Stimulated activated CD4-positive, alpha-beta T cell treated with anti-CD3 and anti-CD28 coated beads, Interleukin-2, amount 100 ng/mL, for 24 hours (primary cell): ENCODE measurements at regions not wholly inside any gene's neighbourhood (a gene's known extent, or its start where the extent isn't known, plus 50 kb on each side); places are given as distances from the start of the nearest gene placed in this dataset.
"Not testable (repeated sequence)": the region's sequence is repeated elsewhere in the genome, so short reads cannot be mapped to it uniquely, and the experiment has no call there.

Source experiments
- DNase-seq, 2 donors: peaks; one replicate each; pipeline ENCODE4 v3.0.0-alpha.2; 2020

DNA sequence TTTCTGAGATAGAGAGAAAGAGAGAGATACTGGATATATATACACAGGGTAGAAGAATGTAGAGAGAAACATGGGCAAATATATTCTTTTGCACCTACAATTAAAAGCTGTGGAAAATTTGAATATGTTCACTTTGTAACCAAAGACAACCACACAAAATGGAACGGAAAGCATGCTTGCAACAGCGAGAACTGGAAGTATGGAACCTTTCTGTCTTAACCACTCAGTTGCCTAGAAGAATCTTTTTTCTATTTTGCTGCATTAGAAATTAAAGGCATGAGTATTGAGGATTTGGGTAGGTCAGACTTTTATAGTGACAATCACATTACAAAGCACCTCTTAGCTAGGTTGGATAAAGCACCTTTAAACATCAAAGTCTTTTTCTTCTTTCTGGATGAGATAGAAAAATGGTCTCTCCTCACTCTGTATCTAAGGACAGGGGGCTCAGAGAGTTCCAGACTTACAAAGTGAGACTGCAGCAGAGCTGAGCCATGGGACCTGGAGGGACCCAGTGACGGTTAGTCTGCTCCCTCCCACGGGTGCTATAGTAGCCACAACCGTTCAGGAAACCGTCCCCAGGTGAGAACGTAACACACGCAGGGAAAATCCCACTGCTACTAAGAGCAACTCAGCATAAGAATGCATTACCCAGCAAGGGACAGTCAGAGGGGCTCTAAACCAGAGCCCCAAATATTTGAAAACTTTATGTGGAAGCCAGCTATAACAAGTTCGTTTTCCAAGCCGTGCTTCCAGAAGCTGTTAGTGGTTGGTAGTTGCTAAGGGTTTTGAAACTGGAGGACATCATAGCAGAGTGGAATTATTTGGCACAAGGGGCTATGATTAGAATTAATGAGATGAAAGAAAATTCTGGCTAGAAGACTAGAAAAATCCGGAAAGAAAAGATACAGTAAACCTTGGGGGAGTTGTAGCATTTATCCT is 97.1 kb downstream of the DAD1 start:
- DNase-seq: no peak

DNA sequence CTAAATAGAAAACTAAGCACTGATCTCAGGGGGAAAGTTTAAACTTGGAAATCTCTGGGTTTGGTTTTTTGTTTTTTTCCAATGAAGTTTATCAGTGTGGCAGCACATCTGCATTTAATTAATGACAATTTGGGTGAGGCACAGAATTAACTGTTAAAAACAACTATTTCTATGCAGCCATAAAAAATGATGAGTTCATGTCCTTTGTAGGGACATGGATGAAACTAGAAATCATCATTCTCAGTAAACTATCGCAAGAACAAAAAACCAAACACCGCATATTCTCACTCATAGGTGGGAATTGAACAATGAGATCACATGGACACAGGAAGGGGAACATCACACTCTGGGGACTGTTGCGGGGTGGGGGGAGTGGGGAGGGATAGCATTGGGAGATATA is 98.0 kb downstream of the DAD1 start:
- not testable (repeated sequence) for DNase-seq

DNA sequence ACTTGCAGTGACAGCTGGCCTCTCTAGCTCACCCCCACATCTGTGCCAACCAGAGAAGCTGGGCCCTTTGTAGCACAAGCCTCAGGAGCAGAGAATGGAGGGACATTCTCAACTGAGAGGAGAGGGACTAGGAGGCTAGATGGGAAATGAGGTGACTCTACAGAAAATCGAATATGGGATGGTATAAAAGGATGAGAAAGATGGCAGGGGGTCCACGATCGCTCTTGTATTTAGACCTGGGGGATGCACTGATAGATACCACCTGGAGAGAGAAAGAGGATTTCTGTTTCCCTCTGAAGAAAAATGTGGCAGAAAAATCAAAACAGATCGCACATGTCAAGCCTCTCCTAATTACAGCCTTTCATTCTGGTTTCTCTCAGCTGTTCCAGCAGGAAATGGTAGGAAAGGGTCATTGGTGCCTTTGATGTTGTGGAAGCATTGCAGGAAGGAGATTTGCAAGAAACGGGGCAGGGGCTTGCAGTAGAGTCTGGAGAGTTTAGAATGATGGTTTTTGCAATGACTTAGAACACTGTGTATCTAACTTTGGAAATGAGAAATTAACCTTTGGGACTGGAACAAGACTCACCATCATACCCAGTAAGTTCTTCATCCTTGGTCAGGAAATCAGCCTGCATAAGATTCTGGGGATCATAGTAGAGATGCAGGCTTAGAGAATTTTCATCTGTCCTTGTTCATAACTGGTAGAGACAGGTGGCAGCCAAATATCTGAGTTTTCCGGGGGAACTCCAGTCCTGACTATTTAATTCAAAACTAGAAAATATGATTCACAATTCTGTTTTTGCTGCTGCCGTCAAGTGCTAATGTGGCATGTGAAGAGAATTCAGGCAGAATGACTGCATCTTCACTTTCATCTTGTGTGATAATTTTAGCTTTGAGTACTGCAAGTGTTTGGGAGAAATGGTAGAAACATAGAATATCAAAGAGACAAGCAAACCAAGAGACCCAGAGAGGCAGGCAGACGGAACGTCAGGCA is 98.8 kb downstream of the DAD1 start:
- DNase-seq: no peak

DNA sequence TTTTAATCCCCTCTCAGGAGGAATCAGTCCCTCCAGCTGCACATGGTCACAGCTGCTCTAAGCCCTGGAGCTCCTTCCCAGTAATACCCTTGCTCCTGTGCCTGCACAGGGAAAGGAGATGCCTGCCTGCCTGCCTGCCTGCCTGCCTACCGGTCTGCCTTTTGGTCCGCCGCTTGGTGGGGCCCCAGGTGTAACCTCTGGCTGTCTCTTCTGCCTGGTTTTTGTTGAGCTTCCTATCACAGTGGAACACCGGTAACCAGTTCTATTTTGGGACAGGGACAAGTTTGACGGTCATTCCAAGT is 99.8 kb downstream of the DAD1 start:
- no peak for DNase-seq

DNA sequence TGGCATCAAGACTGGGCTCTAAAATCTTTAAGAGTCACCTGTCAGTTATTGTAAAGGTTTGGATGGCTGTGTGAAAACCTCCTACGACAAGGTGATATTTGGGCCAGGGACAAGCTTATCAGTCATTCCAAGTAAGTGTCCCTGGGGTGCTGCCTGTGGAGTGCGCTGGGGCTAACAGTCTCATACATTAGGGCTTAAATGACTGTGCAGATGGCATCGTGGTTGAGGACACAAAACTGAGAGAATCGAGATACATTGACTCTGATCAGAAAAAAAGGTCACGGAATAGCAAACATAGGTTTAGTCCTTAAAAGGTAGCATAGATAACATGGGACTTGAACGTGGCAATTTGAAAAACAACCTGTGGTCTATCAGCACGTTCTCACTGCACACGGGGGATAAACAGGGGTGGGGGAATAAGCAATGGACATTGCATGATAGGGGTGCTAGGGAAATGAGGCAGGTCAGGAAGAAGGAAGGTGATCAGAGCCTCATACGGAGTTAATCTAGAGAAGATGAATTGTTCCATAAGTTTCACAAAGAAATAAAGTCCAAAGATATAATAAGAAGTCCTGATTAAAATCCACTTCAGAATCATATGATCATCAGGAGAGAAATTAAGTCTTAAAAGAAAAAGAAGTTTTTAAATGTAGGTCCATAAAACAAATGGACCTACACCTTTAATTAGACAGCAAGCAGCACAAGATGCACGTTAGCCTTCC is 100.3 kb downstream of the DAD1 start:
- no peak for DNase-seq

DNA sequence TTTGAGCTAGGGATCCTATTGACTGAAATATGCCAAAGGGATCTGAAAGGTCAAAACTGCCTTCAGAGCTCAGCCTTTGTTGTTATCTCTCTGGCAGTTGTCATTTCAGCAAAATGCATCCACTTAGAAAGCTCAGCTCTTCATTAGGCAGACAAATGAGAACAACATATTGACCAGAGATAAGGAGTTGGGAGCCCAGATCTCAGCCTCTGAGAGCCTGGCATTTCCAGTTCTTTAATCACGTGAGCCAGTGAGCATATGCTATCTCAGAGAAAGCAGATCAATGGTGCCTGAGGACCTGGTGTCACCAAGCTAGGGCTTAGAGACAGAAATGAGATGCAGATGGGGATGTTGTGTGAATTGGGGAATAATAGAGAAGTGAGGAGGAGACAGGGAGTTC is 101.1 kb downstream of the DAD1 start:
- DNase-seq: no peak

DNA sequence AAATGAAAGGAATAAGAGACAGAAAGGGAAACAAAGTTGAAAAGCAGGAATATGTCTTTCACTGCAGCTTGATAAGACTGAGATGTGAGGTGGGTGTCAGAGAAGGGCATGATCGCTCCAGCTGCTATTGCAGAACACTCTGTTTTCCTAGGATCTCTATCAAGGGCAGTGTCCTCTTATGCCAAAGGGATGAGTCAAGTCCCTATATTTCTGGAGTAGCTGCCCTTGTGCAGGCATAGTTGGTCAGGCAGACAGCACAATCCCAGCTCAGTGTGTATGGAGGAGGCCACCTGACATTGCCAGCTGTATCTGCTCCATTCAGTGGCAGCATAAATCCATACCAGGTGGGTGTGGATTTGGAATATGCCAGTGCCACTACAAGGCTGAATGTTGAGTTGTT is 101.6 kb downstream of the DAD1 start:
- no peak for DNase-seq

DNA sequence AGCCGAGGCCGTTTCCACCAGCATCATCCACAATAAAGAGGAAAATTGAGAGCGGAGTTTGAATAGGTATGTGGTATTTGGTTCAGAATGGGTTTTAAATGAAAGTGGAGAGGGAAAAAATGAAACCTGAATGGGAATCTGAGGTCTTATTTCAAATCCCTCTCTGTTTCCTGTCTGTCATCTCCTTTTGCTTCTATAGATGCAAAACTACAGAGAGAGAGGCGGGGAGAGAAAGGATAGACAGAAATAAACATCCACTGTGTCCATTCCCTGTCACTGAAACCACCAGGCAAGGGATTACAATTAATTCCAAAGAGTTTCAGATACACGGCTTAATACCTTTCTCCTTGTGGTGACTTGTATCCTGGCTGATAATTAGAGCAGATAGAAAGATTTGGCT is 102.3 kb downstream of the DAD1 start:
- no peak for DNase-seq

DNA sequence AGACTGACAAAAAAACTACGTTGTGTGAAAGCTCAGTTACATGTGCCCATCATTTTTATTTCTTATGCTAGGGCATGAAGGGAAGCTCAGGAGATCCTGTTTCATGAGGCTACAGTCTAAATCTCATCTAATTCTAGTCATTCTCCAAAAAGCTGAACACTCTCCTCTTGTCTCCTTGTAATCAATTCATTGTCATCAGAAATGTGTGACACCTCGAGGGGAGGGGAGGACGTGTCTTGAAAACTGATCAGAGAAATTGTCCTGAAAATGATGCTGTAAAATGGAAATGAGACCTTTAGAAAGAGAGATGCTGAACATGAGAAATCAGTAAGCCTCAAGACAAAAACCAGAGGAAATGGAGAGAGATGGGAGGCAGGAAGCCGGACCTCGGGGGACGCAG is 103.4 kb downstream of the DAD1 start:
- no peak for DNase-seq

DNA sequence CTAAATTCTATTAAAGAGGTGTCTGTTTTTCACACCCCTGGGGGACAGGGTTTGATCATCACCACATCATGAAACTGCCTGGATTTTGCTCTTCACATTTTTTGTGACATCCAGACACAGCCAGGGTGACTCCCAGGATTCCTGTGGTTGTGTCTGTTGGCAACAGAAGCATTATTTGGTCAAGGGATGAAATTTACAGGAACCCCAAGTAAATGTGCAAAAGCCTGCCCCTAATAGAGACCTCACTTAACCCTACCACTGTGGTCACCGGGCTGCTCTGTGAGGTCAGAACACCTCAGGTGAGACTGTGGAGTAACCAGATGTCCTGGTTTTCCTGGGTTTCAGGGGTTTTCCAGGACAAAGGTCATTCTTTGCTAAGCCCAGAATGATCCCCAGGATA is 103.8 kb downstream of the DAD1 start:
- no peak for DNase-seq

DNA sequence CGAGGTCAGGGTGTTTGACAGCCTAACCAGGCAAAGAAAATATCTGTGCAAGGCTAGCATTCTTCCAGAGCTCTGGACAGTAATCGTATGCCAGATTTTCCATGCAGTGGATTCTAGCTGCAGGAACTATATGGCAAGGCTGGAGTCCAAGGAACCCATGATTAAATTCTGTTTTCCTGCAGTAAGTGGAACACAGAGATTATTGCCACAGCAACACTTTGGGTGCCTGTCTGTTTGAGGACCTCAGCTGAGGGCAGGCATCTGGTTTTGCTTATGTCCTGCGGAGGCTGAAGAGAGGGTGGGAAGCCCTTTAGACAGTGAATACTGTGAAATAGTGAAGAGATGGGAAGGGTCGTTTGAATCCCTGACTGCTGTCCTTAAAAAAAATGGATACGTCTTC is 104.4 kb downstream of the DAD1 start:
- no peak for DNase-seq

DNA sequence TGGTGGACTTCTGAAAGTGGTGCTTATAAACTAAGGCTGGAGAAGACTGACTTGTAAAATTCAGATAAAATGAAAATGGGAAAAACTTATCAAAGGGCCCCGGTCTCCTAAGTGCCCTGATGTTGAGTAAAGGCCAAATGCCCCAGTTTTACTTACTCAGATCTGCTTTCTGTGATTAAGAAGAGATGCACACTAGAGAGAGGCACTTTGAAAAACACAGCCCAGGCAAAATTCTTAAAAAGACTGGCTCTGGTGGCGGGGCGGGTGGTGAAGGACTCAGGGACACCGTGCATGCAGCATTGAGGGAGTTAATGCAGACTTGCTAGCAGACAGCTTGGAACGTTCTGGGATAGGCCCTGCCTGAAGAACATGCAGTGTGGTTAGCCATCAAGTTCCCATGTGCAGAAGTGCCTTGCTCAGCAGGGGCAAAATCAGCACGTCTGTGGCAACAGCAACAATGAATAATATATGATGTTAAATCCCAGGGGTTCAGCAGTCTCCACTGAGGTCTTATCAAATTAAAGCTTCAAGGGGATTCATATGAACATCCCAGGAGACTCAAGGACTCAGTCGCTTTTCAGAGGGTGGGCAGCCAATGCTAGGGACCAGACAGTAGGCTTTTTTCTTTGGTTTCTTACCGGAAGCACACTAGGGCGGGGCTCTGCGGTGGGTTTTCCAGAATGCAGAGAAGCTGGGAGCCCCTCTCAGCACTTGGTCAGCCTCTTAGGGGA is 105.0 kb downstream of the DAD1 start:
- no peak for DNase-seq

DNA sequence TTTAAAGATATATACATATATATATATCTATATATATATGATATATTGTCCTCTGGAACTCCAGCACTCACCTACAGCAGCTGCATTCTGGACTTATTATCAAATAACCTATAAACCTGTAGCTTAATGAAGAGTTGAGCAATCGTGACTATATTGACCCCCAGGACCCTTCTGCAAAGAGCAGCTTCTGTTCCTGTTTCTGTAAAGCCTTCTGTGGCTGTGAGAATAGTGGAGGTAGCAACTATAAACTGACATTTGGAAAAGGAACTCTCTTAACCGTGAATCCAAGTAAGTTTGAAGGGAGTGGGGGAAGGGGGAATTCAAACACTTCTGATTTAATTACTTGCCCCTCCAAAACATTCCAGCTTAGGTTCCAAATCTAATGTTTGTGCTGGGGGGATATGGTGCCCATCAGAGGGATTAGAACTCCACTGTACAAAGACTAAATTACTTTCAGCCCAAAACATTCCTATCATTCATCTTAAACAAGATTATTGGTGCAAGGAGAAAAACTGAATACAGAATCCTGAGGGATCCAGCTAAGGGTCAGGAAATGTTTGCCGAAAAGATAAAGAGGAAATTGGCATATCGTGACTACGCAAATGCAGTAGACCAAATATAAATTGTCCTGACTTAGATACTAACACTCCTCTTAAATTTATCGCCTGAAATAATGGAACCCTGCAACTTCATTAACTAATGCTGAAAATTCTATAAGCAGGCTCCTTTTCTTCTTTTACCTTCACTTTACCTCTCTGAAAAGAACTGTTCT is 106.1 kb downstream of the DAD1 start:
- DNase-seq: no peak

DNA sequence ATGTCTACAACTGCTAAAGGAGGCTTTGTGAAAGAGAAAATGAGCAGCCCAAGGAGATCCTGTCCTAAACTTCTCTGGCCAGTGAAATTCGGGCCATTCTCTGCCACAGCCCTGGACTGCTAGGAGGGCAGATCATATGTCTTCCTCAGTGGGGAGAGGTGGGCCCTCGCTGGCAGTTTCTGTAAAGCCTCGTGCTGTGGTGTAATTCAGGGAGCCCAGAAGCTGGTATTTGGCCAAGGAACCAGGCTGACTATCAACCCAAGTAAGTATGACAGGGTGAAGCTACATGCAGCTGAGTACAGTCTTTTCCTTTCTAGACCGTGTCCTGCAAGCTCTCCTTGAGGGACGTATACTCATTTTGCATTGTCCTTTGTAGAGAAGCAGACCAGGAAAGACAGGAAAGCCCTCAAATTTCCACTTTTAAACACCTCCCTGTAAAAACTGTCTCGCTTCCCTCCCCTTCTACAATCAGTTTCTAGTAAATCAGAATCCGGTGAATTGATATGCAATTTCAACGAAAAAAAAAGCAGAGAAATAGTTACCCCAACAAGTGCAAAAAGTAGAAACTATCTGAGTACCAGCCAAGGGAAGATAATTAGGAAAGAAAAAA is 106.8 kb downstream of the DAD1 start:
- DNase-seq: no peak

DNA sequence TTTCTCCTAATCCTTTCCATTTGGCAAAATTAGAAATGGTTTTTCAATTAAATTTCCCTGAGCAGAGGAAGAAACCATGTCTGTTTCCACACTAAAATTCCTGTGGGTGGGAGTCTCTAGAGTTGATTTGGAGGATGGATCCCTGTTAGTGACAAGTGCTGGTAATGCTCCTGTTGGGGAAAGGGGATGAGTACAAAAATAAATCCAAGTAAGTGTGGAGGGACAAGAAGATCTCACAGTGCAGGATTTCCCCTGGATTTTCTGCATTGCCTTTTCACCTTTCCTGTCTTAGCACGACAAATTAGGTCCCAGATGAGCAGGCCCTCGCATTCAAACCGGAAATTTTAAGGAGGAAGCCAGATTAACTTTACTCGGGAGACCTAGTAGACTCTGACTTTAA is 107.5 kb downstream of the DAD1 start:
- DNase-seq: no peak

DNA sequence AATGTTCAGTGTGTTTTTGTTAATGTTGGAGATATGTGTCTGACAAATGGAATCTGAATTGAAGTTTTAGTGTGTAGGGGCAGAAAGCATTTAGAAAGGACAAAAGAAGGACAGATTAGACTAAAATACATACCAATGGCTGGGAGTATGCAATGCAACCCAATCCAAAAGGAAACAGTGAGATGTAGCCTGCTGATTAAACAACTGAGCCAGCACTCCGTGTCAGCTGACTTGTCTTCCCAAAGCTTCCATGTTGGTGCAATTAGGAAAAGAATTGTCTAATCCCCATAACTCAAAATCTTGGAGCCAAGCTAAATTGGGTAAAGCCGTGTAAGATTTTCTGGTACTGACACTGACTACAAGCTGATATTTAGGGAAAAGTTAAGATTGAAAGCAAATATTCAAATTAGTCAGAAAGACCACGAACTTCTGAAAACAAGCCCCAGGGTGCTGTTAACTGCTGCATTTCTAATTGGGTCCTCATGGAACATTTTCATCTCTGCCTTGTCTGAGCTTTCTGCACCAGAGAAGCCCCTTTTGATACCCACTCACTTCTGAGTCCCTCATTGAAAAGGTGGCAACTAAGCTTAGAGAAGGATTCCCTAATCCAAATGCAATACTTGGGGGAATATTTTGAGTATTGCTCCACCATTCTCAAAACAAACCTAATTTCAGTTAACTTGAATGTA is 109.1 kb downstream of the DAD1 start:
- no peak for DNase-seq

DNA sequence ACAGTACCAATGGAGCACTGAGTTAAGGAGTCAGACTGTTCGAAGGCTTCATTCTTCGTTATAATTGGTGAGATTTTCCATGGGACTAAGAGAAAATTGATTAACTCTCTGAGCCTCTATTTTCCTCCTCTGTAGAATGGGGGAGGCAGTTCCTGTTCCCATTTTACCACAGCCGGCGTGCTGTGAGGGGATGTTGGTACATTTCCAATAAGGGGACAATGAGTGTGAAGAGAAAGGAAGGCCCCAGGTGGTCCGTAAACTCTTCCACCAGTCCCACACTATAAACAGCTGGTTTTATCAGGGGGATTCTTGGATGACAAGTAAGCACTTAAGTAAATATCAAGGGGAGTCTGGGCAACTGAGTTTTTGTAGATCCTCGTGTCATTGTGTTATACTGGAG is 109.9 kb downstream of the DAD1 start:
- no peak for DNase-seq

DNA sequence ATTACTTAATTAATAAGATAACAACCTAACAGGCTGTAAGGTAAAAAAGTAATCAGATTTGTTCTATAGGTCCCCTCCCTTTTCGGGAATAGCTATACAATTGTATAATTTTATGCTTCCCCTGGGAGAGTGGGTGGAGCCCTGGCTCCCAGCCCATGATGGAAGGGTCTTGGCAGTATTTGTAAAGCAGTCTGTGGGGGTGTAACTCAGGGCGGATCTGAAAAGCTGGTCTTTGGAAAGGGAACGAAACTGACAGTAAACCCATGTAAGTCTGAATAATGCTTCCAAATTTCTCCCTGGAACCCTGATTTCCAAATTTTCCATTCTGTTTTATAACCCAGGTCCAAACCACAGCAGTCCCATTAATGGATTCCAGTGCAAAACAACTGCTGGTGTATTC is 110.4 kb downstream of the DAD1 start:
- no peak for DNase-seq

DNA sequence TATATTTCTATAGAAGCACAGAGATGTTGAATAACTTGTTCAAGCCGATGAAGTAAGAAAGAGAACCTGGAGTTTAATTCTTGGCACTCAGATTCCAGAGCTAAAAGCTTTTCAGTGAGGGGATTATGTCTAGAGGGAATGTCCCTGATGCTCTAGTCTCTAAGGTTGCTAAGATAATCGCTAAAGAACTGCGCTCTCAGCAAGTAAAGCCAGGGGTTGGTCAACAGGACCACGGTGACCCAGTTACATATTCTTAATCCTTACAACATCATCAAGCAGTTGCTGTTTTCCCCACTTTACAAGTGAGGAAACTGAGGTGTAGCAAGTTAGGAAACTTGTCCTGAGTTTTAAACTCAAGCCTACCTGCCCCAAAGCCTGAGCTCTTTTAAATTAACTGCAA is 110.8 kb downstream of the DAD1 start:
- no peak for DNase-seq

DNA sequence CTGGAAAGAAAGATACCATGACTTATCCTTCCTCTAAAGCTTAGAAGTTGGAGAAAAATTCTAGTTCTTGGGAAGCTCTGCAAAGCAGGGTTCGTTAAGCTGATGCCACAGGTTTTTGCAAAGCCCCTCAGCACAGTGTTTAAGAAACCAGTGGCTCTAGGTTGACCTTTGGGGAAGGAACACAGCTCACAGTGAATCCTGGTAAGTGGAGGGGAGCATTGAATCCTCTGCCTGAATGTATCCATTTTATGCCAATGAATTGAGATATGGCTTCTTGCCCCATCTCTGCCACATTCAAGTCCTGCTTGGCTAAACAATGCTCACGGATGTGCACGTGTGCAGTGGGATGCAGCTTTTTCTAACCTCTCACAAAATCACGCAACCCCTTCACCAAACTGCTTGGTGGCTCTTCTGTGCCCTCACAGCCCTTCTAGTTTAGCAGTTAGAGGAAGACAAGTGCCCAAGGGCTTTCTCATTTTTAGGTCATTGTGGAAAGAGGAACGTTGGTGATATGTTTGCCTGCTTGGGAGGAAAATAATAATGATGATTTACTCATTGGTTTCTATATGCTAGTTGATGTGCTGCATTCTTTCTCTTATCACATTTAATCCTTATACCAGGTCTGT is 111.3 kb downstream of the DAD1 start:
- DNase-seq: no peak
